ENCODE measurements at regions not wholly inside any gene's neighbourhood (a gene's known extent, or its start where the extent isn't known, plus 50 kb on each side); places are given as distances from the start of the nearest gene placed in this dataset.
"Not testable (repeated sequence)": the region's sequence is repeated elsewhere in the genome, so short reads cannot be mapped to it uniquely, and the experiment has no call there.

DNA sequence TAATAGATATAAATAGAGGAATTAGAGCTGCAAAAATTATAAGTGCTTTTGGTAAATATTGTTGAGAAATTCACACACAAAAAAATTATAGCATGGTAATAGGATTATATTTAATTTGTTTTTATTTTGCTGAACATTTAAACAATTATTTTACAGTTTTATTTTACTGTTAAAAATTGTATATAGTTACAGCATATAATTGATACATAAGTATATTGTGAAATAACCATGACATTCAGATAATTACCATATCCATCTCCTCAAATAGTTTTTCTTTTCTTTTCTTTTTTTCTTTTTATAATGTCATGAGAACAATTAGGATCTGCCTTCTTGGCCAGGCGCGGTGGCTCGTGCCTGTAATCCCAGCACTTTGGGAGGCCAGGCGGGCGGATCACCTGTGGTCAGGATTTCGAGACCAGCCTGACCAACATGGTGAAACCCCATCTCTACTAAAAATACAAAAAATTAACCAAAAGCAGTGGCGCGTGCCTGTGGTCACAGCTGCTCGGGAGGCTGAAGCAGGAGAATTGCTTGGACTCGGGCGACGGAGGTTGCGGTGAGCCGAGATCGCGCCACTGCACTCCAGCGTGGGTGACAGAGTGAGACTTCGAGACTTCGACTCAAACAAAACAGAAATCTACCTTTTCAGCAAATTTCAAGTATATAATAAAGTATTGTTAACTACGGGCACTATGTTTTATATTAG, 654.2 kb downstream of the TENT5A start:
- Histone ChIP-seq H3K27ac (ENCODE audit: low read depth in 1 of 3, low read length in 2 of 3) (no peak overlapping the region), H3K36me3 (ENCODE audit: control insufficient read depth in 3 of 3, insufficient read depth in 2 of 3, low read depth in 1 of 3, low read length in 3 of 3) (no peaks in the 10 kb centered on the region), H3K4me3 (ENCODE audit: low read depth in 1 of 3, low read length in 3 of 3) (no peak overlapping the region), H3K9me3 (ENCODE audit: control insufficient read depth in 2 of 2, insufficient read depth in 1 of 2, low read depth in 1 of 2, low read length in 1 of 2) (peaks cover 0 to 3% of the 10 kb centered on the region in 2 donors), H3K27me3 (ENCODE audit: control insufficient read depth in 3 of 3, insufficient read depth in 3 of 3, low read length in 3 of 3) (no peaks in the 10 kb centered on the region), H3K4me1 (ENCODE audit: control insufficient read depth in 3 of 3, insufficient read depth in 2 of 3, low read depth in 1 of 3, low read length in 2 of 3) (no peaks in the 10 kb centered on the region)
- no peak for FAIRE-seq
- WGBS, 3 donors: 91 to 95% (median 92%) methylated on average over 20 of the region's 20 CpGs
- DNase-seq: no peak

DNA sequence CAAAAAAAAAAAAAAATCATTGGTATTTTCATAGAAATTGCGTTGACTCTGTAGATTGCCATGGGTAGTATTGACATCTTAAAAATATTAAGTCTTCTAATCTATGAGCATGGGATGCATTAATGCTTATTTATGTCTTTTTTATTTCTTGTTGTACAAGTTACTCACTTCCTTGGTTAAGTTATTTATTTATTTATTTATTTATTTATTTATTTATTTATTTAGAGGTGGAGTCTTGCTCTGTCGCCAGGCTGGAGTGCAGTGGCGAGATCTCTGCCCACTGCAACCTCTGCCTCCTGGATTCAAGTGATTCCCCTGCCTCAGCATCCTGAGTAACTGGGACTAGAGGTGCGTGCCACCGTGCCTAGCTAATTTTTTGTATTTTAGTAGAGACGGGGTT, 656.0 kb downstream of the TENT5A start:
- WGBS, 3 donors: 55 to 90% (median 58%) methylated on average over 6 of the region's 6 CpGs
- DNase-seq; H3K27me3 ChIP-seq (ENCODE audit: control insufficient read depth in 3 of 3, insufficient read depth in 3 of 3, low read length in 3 of 3); FAIRE-seq; H3K4me3 ChIP-seq (ENCODE audit: low read depth in 1 of 3, low read length in 3 of 3); H3K36me3 ChIP-seq (ENCODE audit: control insufficient read depth in 3 of 3, insufficient read depth in 2 of 3, low read depth in 1 of 3, low read length in 3 of 3); H3K4me1 ChIP-seq (ENCODE audit: control insufficient read depth in 3 of 3, insufficient read depth in 2 of 3, low read depth in 1 of 3, low read length in 2 of 3); H3K9me3 ChIP-seq (ENCODE audit: control insufficient read depth in 2 of 2, insufficient read depth in 1 of 2, low read depth in 1 of 2, low read length in 1 of 2); H3K27ac ChIP-seq (ENCODE audit: low read depth in 1 of 3, low read length in 2 of 3): not testable (repeated sequence)

DNA sequence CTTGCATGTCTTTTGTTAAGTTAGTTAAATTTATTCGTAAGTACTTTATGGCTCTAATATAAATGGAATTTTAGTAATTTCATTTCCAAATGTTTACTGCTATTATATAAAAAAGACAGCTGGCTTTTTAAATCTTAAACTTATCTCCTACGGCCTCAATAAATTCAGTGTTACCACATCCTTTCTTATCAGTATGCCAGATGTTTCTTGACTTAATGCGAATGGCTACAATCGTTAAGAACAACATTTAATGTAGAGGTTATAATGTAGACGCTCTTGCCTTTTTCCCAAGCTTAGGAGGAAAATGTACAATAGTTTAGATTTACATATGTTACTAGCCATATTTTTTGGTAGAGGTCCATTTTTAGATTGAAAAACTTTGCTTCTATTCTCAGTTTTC, 659.4 kb downstream of the TENT5A start:
- Histone ChIP-seq H3K27ac (ENCODE audit: low read depth in 1 of 3, low read length in 2 of 3) (no peak overlapping the region), H3K36me3 (ENCODE audit: control insufficient read depth in 3 of 3, insufficient read depth in 2 of 3, low read depth in 1 of 3, low read length in 3 of 3) (no peaks in the 10 kb centered on the region), H3K4me1 (ENCODE audit: control insufficient read depth in 3 of 3, insufficient read depth in 2 of 3, low read depth in 1 of 3, low read length in 2 of 3) (no peaks in the 10 kb centered on the region), H3K27me3 (ENCODE audit: control insufficient read depth in 3 of 3, insufficient read depth in 3 of 3, low read length in 3 of 3) (no peaks in the 10 kb centered on the region), H3K4me3 (ENCODE audit: low read depth in 1 of 3, low read length in 3 of 3) (no peak overlapping the region), H3K9me3 (ENCODE audit: control insufficient read depth in 2 of 2, insufficient read depth in 1 of 2, low read depth in 1 of 2, low read length in 1 of 2) (no peaks in the 10 kb centered on the region)
- WGBS, 3 donors: 57 to 74% (median 62%) methylated on average over 5 of the region's 5 CpGs
- no peak for DNase-seq
- no peak for FAIRE-seq

DNA sequence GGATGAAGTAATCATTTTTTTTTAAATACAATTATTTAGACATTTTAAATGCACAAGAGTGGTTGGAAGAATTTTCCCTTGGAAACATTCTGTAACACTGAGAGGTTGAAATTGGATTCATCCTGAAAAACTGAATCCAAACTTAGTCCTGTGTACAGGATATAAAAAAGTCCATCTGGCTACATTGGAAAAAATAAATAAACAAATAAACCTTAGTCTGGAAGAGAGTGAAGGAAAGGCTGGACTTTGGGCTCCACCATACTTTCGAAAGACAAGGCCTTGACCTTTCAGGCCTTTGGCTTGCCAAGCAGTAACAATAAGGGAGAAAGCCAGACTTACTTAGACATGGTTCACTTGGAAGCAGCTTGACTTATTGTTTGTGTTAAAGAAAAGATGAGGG, 664.3 kb downstream of the TENT5A start:
- no peaks in the 10 kb centered on the region for H3K9me3 ChIP-seq (ENCODE audit: control insufficient read depth in 2 of 2, insufficient read depth in 1 of 2, low read depth in 1 of 2, low read length in 1 of 2)
- FAIRE-seq: no peak
- 50 to 74% (median 59%) methylated on average over 1 of the region's 1 CpG for WGBS, 3 donors
- H3K36me3 ChIP-seq (ENCODE audit: control insufficient read depth in 3 of 3, insufficient read depth in 2 of 3, low read depth in 1 of 3, low read length in 3 of 3): no peaks in the 10 kb centered on the region
- H3K27me3 ChIP-seq (ENCODE audit: control insufficient read depth in 3 of 3, insufficient read depth in 3 of 3, low read length in 3 of 3): no peaks in the 10 kb centered on the region
- H3K4me1 ChIP-seq (ENCODE audit: control insufficient read depth in 3 of 3, insufficient read depth in 2 of 3, low read depth in 1 of 3, low read length in 2 of 3): no peaks in the 10 kb centered on the region
- H3K27ac ChIP-seq (ENCODE audit: low read depth in 1 of 3, low read length in 2 of 3): no peak overlapping the region
- DNase-seq: no peak
- no peak overlapping the region for H3K4me3 ChIP-seq (ENCODE audit: low read depth in 1 of 3, low read length in 3 of 3)

DNA sequence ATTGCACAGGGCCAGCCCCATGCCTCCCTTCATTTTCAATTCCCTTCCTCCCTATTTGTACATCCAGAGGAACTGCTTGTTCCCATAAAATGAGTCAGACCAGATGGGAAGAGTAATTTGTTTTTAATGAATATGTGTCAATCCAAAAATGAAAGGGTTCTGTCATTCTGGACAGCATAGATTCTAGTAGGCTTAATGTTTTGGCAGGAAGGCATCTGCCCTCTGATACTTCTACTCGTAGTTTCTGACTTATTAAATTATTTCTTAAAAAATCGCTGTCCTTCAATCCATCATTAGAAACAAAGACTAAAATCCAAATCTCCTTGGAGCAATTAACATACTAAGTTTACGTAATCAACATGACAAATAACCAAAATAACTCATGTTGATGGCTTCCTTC, 665.5 kb downstream of the TENT5A start:
- H3K9me3 ChIP-seq (ENCODE audit: control insufficient read depth in 2 of 2, insufficient read depth in 1 of 2, low read depth in 1 of 2, low read length in 1 of 2): no peaks in the 10 kb centered on the region
- no peaks in the 10 kb centered on the region for H3K36me3 ChIP-seq (ENCODE audit: control insufficient read depth in 3 of 3, insufficient read depth in 2 of 3, low read depth in 1 of 3, low read length in 3 of 3)
- H3K4me1 ChIP-seq (ENCODE audit: control insufficient read depth in 3 of 3, insufficient read depth in 2 of 3, low read depth in 1 of 3, low read length in 2 of 3): no peaks in the 10 kb centered on the region
- WGBS, 3 donors: 60 to 78% (median 66%) methylated on average over 3 of the region's 3 CpGs
- H3K4me3 ChIP-seq (ENCODE audit: low read depth in 1 of 3, low read length in 3 of 3): no peak overlapping the region
- H3K27ac ChIP-seq (ENCODE audit: low read depth in 1 of 3, low read length in 2 of 3): no peak overlapping the region
- no peaks in the 10 kb centered on the region for H3K27me3 ChIP-seq (ENCODE audit: control insufficient read depth in 3 of 3, insufficient read depth in 3 of 3, low read length in 3 of 3)
- no peak for FAIRE-seq
- DNase-seq: no peak

DNA sequence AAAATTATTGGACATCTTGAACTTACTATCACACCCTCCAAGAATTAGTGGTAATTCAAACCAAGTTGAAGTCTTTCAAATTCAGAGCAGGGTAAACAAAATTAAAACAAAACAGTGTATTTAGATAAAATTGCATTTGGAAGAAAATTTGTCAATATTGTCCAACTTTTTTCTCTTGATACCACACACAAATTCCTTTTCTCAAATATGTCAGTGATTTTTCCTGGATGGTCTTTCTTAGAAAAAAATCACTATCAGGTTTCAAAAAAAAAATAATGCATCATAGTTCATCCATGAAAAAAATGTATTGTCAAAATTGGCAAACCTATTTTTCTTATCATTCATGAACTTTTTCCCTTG, 667.1 kb downstream of the TENT5A start:
- Histone ChIP-seq H3K4me3 (ENCODE audit: low read depth in 1 of 3, low read length in 3 of 3) (no peak overlapping the region), H3K4me1 (ENCODE audit: control insufficient read depth in 3 of 3, insufficient read depth in 2 of 3, low read depth in 1 of 3, low read length in 2 of 3) (no peaks in the 10 kb centered on the region), H3K9me3 (ENCODE audit: control insufficient read depth in 2 of 2, insufficient read depth in 1 of 2, low read depth in 1 of 2, low read length in 1 of 2) (no peaks in the 10 kb centered on the region), H3K27ac (ENCODE audit: low read depth in 1 of 3, low read length in 2 of 3) (no peak overlapping the region), H3K36me3 (ENCODE audit: control insufficient read depth in 3 of 3, insufficient read depth in 2 of 3, low read depth in 1 of 3, low read length in 3 of 3) (no peaks in the 10 kb centered on the region), H3K27me3 (ENCODE audit: control insufficient read depth in 3 of 3, insufficient read depth in 3 of 3, low read length in 3 of 3) (no peaks in the 10 kb centered on the region)
- no peak for DNase-seq
- FAIRE-seq: no peak

DNA sequence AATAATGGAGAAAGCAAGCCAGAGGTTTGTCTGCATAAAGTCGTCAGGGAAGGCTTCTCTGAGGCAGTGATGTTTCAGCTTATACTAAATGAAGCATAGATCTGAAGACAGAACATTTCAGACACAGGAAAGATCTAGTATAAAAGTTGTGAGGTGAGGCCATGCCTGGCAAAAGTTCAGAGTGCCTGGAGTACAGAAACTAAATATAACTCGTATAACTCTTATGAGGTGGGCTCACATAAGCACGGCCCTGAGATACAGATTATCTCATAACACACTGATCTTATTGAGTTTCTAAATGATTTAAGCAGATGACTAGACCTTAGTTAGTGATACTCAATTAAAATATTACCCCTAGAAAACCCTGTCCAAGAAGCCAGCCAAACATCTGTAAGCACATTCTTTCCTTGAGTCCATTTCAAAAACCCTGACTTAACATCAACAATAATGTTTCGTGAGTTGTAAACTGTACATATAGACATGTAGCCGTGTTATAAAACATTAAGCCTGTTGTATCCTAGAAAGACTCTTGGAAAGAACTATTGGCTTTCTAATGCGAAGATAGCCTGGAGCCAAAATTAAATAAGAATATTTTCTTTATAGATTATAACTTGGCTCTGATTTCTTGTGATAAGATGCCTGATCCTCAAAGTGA, 667.6 kb downstream of the TENT5A start:
- WGBS, 3 donors: 67 to 81% (median 70%) methylated on average over 6 of the region's 6 CpGs

DNA sequence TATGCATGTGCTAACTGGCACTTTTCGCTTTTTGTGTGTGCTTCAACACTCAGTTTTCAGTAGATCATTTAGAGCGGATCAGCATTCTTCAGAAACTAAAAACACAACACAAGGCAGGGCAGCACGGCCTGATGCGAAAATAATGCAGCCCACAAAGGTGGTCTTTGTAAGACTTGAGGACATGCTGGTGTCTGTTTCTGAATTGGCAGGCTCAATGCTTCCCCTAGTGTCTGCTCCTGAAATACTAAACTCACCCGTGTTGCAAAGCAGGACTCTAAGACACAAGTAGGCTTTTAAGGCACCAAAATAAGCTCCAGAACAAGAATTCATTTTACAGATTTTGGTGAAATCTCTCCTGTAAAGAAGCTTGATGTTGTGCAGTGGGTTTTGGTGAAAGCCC, 676.5 kb downstream of the TENT5A start:
- 57 to 64% (median 59%) methylated on average over 5 of the region's 5 CpGs for WGBS, 3 donors

More for the DNA sequence above, 667.6 kb downstream of the TENT5A start:
- Histone ChIP-seq H3K27me3 (ENCODE audit: control insufficient read depth in 3 of 3, insufficient read depth in 3 of 3, low read length in 3 of 3) (no peaks in the 10 kb centered on the region), H3K4me1 (ENCODE audit: control insufficient read depth in 3 of 3, insufficient read depth in 2 of 3, low read depth in 1 of 3, low read length in 2 of 3) (no peaks in the 10 kb centered on the region), H3K36me3 (ENCODE audit: control insufficient read depth in 3 of 3, insufficient read depth in 2 of 3, low read depth in 1 of 3, low read length in 3 of 3) (no peaks in the 10 kb centered on the region), H3K9me3 (ENCODE audit: control insufficient read depth in 2 of 2, insufficient read depth in 1 of 2, low read depth in 1 of 2, low read length in 1 of 2) (no peaks in the 10 kb centered on the region), H3K4me3 (ENCODE audit: low read depth in 1 of 3, low read length in 3 of 3) (no peak overlapping the region), H3K27ac (ENCODE audit: low read depth in 1 of 3, low read length in 2 of 3) (no peak overlapping the region)
- DNase-seq (no peak), FAIRE-seq (no peak)

DNA sequence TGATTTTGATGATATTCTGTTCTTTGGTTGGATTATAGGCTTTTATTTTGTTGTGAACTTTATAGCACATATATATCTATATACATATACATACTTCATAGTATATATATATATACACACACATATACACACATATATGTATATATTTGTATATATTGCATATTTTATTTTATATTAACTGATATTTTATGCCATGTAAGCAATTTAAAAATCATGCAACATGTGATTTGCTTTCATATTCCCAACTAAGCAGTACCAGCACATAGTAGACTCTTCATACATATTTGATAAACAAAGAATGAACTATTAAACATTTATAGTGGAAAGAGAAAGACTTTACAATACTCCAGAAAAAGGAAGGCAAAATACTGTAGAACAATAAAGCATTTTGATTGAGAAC, 679.2 kb downstream of the TENT5A start:
- Histone ChIP-seq H3K4me1 (ENCODE audit: control insufficient read depth in 3 of 3, insufficient read depth in 2 of 3, low read depth in 1 of 3, low read length in 2 of 3) (no peaks in the 10 kb centered on the region), H3K27ac (ENCODE audit: low read depth in 1 of 3, low read length in 2 of 3) (no peak overlapping the region), H3K4me3 (ENCODE audit: low read depth in 1 of 3, low read length in 3 of 3) (no peak overlapping the region), H3K36me3 (ENCODE audit: control insufficient read depth in 3 of 3, insufficient read depth in 2 of 3, low read depth in 1 of 3, low read length in 3 of 3) (no peaks in the 10 kb centered on the region), H3K27me3 (ENCODE audit: control insufficient read depth in 3 of 3, insufficient read depth in 3 of 3, low read length in 3 of 3) (no peaks in the 10 kb centered on the region), H3K9me3 (ENCODE audit: control insufficient read depth in 2 of 2, insufficient read depth in 1 of 2, low read depth in 1 of 2, low read length in 1 of 2) (no peaks in the 10 kb centered on the region)
- DNase-seq: no peak
- FAIRE-seq: no peak

More for the DNA sequence above, 676.5 kb downstream of the TENT5A start:
- Histone ChIP-seq H3K4me1 (ENCODE audit: control insufficient read depth in 3 of 3, insufficient read depth in 2 of 3, low read depth in 1 of 3, low read length in 2 of 3) (no peaks in the 10 kb centered on the region), H3K27me3 (ENCODE audit: control insufficient read depth in 3 of 3, insufficient read depth in 3 of 3, low read length in 3 of 3) (no peaks in the 10 kb centered on the region), H3K36me3 (ENCODE audit: control insufficient read depth in 3 of 3, insufficient read depth in 2 of 3, low read depth in 1 of 3, low read length in 3 of 3) (no peaks in the 10 kb centered on the region), H3K9me3 (ENCODE audit: control insufficient read depth in 2 of 2, insufficient read depth in 1 of 2, low read depth in 1 of 2, low read length in 1 of 2) (no peaks in the 10 kb centered on the region), H3K4me3 (ENCODE audit: low read depth in 1 of 3, low read length in 3 of 3) (no peak overlapping the region), H3K27ac (ENCODE audit: low read depth in 1 of 3, low read length in 2 of 3) (no peak overlapping the region)
- FAIRE-seq: no peak
- DNase-seq: no peak
